ENCODE measurements at regions not wholly inside any gene's neighbourhood (a gene's known extent, or its start where the extent isn't known, plus 50 kb on each side); places are given as distances from the start of the nearest gene placed in this dataset.

GRCh38 chr11:122322329-122322728 is 206.3 kb upstream of the BLID start (continued):
- TF ChIP-seq, protein P1, sequence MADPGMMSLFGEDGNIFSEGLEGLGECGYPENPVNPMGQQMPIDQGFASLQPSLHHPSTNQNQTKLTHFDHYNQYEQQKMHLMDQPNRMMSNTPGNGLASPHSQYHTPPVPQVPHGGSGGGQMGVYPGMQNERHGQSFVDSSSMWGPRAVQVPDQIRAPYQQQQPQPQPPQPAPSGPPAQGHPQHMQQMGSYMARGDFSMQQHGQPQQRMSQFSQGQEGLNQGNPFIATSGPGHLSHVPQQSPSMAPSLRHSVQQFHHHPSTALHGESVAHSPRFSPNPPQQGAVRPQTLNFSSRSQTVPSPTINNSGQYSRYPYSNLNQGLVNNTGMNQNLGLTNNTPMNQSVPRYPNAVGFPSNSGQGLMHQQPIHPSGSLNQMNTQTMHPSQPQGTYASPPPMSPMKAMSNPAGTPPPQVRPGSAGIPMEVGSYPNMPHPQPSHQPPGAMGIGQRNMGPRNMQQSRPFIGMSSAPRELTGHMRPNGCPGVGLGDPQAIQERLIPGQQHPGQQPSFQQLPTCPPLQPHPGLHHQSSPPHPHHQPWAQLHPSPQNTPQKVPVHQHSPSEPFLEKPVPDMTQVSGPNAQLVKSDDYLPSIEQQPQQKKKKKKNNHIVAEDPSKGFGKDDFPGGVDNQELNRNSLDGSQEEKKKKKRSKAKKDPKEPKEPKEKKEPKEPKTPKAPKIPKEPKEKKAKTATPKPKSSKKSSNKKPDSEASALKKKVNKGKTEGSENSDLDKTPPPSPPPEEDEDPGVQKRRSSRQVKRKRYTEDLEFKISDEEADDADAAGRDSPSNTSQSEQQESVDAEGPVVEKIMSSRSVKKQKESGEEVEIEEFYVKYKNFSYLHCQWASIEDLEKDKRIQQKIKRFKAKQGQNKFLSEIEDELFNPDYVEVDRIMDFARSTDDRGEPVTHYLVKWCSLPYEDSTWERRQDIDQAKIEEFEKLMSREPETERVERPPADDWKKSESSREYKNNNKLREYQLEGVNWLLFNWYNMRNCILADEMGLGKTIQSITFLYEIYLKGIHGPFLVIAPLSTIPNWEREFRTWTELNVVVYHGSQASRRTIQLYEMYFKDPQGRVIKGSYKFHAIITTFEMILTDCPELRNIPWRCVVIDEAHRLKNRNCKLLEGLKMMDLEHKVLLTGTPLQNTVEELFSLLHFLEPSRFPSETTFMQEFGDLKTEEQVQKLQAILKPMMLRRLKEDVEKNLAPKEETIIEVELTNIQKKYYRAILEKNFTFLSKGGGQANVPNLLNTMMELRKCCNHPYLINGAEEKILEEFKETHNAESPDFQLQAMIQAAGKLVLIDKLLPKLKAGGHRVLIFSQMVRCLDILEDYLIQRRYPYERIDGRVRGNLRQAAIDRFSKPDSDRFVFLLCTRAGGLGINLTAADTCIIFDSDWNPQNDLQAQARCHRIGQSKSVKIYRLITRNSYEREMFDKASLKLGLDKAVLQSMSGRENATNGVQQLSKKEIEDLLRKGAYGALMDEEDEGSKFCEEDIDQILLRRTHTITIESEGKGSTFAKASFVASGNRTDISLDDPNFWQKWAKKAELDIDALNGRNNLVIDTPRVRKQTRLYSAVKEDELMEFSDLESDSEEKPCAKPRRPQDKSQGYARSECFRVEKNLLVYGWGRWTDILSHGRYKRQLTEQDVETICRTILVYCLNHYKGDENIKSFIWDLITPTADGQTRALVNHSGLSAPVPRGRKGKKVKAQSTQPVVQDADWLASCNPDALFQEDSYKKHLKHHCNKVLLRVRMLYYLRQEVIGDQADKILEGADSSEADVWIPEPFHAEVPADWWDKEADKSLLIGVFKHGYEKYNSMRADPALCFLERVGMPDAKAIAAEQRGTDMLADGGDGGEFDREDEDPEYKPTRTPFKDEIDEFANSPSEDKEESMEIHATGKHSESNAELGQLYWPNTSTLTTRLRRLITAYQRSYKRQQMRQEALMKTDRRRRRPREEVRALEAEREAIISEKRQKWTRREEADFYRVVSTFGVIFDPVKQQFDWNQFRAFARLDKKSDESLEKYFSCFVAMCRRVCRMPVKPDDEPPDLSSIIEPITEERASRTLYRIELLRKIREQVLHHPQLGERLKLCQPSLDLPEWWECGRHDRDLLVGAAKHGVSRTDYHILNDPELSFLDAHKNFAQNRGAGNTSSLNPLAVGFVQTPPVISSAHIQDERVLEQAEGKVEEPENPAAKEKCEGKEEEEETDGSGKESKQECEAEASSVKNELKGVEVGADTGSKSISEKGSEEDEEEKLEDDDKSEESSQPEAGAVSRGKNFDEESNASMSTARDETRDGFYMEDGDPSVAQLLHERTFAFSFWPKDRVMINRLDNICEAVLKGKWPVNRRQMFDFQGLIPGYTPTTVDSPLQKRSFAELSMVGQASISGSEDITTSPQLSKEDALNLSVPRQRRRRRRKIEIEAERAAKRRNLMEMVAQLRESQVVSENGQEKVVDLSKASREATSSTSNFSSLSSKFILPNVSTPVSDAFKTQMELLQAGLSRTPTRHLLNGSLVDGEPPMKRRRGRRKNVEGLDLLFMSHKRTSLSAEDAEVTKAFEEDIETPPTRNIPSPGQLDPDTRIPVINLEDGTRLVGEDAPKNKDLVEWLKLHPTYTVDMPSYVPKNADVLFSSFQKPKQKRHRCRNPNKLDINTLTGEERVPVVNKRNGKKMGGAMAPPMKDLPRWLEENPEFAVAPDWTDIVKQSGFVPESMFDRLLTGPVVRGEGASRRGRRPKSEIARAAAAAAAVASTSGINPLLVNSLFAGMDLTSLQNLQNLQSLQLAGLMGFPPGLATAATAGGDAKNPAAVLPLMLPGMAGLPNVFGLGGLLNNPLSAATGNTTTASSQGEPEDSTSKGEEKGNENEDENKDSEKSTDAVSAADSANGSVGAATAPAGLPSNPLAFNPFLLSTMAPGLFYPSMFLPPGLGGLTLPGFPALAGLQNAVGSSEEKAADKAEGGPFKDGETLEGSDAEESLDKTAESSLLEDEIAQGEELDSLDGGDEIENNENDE (IDR thresholded peaks at IDR 0.05; ENCODE audit: insufficient replicate concordance, low read length): no peak
- TF ChIP-seq ASH2L (IDR thresholded peaks at IDR 0.05; ENCODE audit: low read length): no peak
- no peak for TF ChIP-seq SP4 (IDR thresholded peaks at IDR 0.05; ENCODE audit: low read length)
- TF ChIP-seq TAF7 (optimal IDR thresholded peaks at IDR 0.05; ENCODE audit: borderline replicate concordance, low read depth, low read length): no peak
- no peak for TF ChIP-seq GABPA (IDR thresholded peaks at IDR 0.05; ENCODE audit: borderline replicate concordance, insufficient read depth, low read length)

Data from H1 (cell line).